Renal cortex interstitium (tissue), 11 donors: ENCODE measurements at regions not wholly inside any gene's neighbourhood (a gene's known extent, or its start where the extent isn't known, plus 50 kb on each side); places are given as distances from the start of the nearest gene placed in this dataset.
"Not testable (repeated sequence)": the region's sequence is repeated elsewhere in the genome, so short reads cannot be mapped to it uniquely, and the experiment has no call there.

ENCODE experiments used
- DNase-seq, 11 donors: peaks; one replicate each; pipeline ENCODE4 v3.0.0-alpha.2; 2013; ENCODE audit warnings: low read depth in 9 of 11, low spot score in 4 of 11; ENCODE audit errors: extremely low read depth in 1 of 11

GRCh38 chr6:100322886-100323285 is 141.8 kb downstream of the SIM1 start:
- no peak for DNase-seq

- no peak for DNase-seq
Observed at GRCh38 chr6:100320686-100321085, 144.0 kb downstream of the SIM1 start.

- DNase-seq: no peak
Observed at GRCh38 chr6:100317031-100317430, 147.7 kb downstream of the SIM1 start.

- no peak for DNase-seq
Observed at GRCh38 chr6:100314186-100314585, 150.5 kb downstream of the SIM1 start.

GRCh38 chr6:100311707-100312251 is 152.9 kb downstream of the SIM1 start:
- no peak for DNase-seq

- DNase-seq: peak in 1 of 11 donors; percentile 4
Observed at GRCh38 chr6:100309174-100309573, 155.5 kb downstream of the SIM1 start.

GRCh38 chr6:100307561-100307960 is 157.2 kb downstream of the SIM1 start:
- DNase-seq: no peak

GRCh38 chr6:100305209-100305869 is 159.4 kb downstream of the SIM1 start:
- no peak for DNase-seq

GRCh38 chr6:100304575-100304974 is 160.1 kb downstream of the SIM1 start:
- no peak for DNase-seq

GRCh38 chr6:100301731-100302130 is 163.0 kb downstream of the SIM1 start:
- no peak for DNase-seq

- DNase-seq: no peak
Observed at GRCh38 chr6:100300221-100300736, 164.4 kb downstream of the SIM1 start.

GRCh38 chr6:100296810-100297544 is 167.7 kb downstream of the SIM1 start:
- DNase-seq: no peak

- not testable (repeated sequence) for DNase-seq
Observed at GRCh38 chr6:100295172-100295571, 169.5 kb downstream of the SIM1 start.

- no peak for DNase-seq
Observed at GRCh38 chr6:100289285-100289684, 175.4 kb downstream of the SIM1 start.

GRCh38 chr6:100288311-100288710 is 176.4 kb downstream of the SIM1 start:
- DNase-seq: no peak

- DNase-seq: no peak
Observed at GRCh38 chr6:100283285-100283684, 181.4 kb downstream of the SIM1 start.

- DNase-seq: no peak
Observed at GRCh38 chr6:100281471-100281901, 183.2 kb downstream of the SIM1 start.

GRCh38 chr6:100276311-100277057 is 188.2 kb downstream of the SIM1 start:
- DNase-seq: no peak

- DNase-seq: no peak
Observed at GRCh38 chr6:100274147-100274546, 190.6 kb downstream of the SIM1 start.

GRCh38 chr6:100271625-100272024 is 193.1 kb downstream of the SIM1 start:
- no peak for DNase-seq
